Neural progenitor cell (in vitro differentiated cells): ENCODE measurements at regions not wholly inside any gene's neighbourhood (a gene's known extent, or its start where the extent isn't known, plus 50 kb on each side); places are given as distances from the start of the nearest gene placed in this dataset.

Experiments used
- DNase-seq: peaks from one replicate; pipeline ENCODE4 v3.0.0-alpha.2; 2016; ENCODE audit warnings: low spot score
- H2AFZ ChIP-seq: fragments of 200-600 bp; sonication (generic); replicated peaks from 2 replicates; pipeline ENCODE4 v1.6.1; 2016; ENCODE audit warnings: antibody characterized with exemption
- H3F3A ChIP-seq: fragments of 200-600 bp; sonication (generic); 2 replicates; pipeline ENCODE4 v1.6.1; 2016; ENCODE audit warnings: antibody characterized with exemption, low read depth
- H3K27ac ChIP-seq: fragments of 200-600 bp; sonication (generic); 2 replicates; pipeline ENCODE4 v1.5.1; 2016; ENCODE audit warnings: mild to moderate bottlenecking
- H3K27me3 ChIP-seq: fragments of 200-600 bp; sonication (generic); 2 replicates; pipeline ENCODE4 v1.6.1; 2016; ENCODE audit warnings: mild to moderate bottlenecking, moderate library complexity
- H3K36me3 ChIP-seq: fragments of 200-600 bp; sonication (generic); 2 replicates; pipeline ENCODE4 v1.5.1; 2016
- H3K4me1 ChIP-seq: fragments of 200-600 bp; sonication (generic); 2 replicates; pipeline ENCODE4 v1.6.1; 2016; ENCODE audit warnings: mixed run types
- H3K4me2 ChIP-seq: fragments of 200-600 bp; sonication (generic); 2 replicates; pipeline ENCODE4 v1.6.1; 2016
- H3K4me3 ChIP-seq: fragments of 200-600 bp; sonication (generic); 2 replicates; pipeline ENCODE4 v1.5.1; 2016
- H3K79me2 ChIP-seq: fragments of 200-600 bp; sonication (generic); 2 replicates; pipeline ENCODE4 v1.6.1; 2016; ENCODE audit warnings: low read depth
- H3K9ac ChIP-seq: fragments of 200-600 bp; sonication (generic); 2 replicates; pipeline ENCODE4 v1.6.1; 2016
- H3K9me3 ChIP-seq: fragments of 200-600 bp; sonication (generic); 2 replicates; pipeline ENCODE4 v1.5.1; 2016; ENCODE audit warnings: low read depth
- H4K20me1 ChIP-seq: fragments of 200-600 bp; sonication (generic); 2 replicates; pipeline ENCODE4 v1.6.1; 2016; ENCODE audit warnings: low read depth
- H3K27ac Mint-ChIP-seq: 3 replicates; pipeline ENCODE4 v1.8.0; 2021; ENCODE audit warnings: mixed read lengths
- H3K27me3 Mint-ChIP-seq: 2 replicates; pipeline ENCODE4 v1.8.0; 2022; ENCODE audit warnings: low read depth, mild to moderate bottlenecking, inconsistent platforms, moderate library complexity, mixed read lengths; ENCODE audit not compliant: insufficient read depth
- H3K36me3 Mint-ChIP-seq: 3 replicates; pipeline ENCODE4 v1.8.0; 2021; ENCODE audit warnings: mixed read lengths
- H3K4me1 Mint-ChIP-seq: 3 replicates; pipeline ENCODE4 v1.8.0; 2021; ENCODE audit warnings: mixed read lengths
- H3K4me3 Mint-ChIP-seq: 3 replicates; pipeline ENCODE4 v1.8.0; 2021; ENCODE audit warnings: mild to moderate bottlenecking, moderate library complexity, mixed read lengths
- H3K9me3 Mint-ChIP-seq: 3 replicates; pipeline ENCODE4 v1.8.0; 2020; ENCODE audit warnings: mixed read lengths
- CTCF ChIP-seq: fragments of 200-600 bp; sonication (generic); IDR thresholded peaks from 2 replicates; pipeline ENCODE4 v1.5.1; 2017; ENCODE audit warnings: antibody characterized with exemption, mild to moderate bottlenecking
- EZH2 ChIP-seq: fragments of 200-600 bp; sonication (generic); IDR thresholded peaks from 2 replicates; pipeline ENCODE4 v1.6.1; 2017; ENCODE audit warnings: antibody characterized with exemption, mild to moderate bottlenecking, moderate library complexity
- EZH2phosphoT487 ChIP-seq: fragments of 200-600 bp; sonication (generic); IDR thresholded peaks from 2 replicates; pipeline ENCODE4 v1.6.1; 2017; ENCODE audit warnings: antibody characterized with exemption

- no peaks in the 10 kb centered on the region for H4K20me1 ChIP-seq
- H2AFZ ChIP-seq: no peak overlapping the region
- no peaks in the 10 kb centered on the region for H3K27me3 ChIP-seq
- no peaks in the 10 kb centered on the region for H3K9me3 ChIP-seq
- Mint-ChIP-seq H3K9me3 (no peaks in the 10 kb centered on the region), H3K36me3 (no peaks in the 10 kb centered on the region), H3K27me3 (no peaks in the 10 kb centered on the region), H3K4me1 (peaks cover 10% of the 10 kb centered on the region), H3K4me3 (no peak overlapping the region), H3K27ac (no peak overlapping the region)
- H3K36me3 ChIP-seq: no peaks in the 10 kb centered on the region
- H3K4me3 ChIP-seq: no peak overlapping the region
- no peak overlapping the region for H3K9ac ChIP-seq
- H3K27ac ChIP-seq: no peak overlapping the region
- H3K4me1 ChIP-seq: no peaks in the 10 kb centered on the region
- H3F3A ChIP-seq: no peaks in the 10 kb centered on the region
- DNase-seq: no peak
- H3K4me2 ChIP-seq: no peak overlapping the region
- no peaks in the 10 kb centered on the region for H3K79me2 ChIP-seq
- TF ChIP-seq EZH2 (no peak), CTCF (no peak), EZH2phosphoT487 (no peak)
Observed at GRCh38 chr13:105587786-105588185, 947.7 kb downstream of the EFNB2 start.

GRCh38 chr13:105579821-105580710, 955.4 kb downstream of the EFNB2 start:
- H3K4me1 ChIP-seq: no peaks in the 10 kb centered on the region
- no peaks in the 10 kb centered on the region for H3K27me3 ChIP-seq
- no peaks in the 10 kb centered on the region for H3K36me3 Mint-ChIP-seq
- TF ChIP-seq CTCF (no peak), EZH2 (no peak)
- no peak overlapping the region for H3K27ac ChIP-seq
- DNase-seq: no peak
- no peaks in the 10 kb centered on the region for H3F3A ChIP-seq
- H3K4me3 Mint-ChIP-seq: no peak overlapping the region
- no peaks in the 10 kb centered on the region for H3K27me3 Mint-ChIP-seq
- H3K36me3 ChIP-seq: no peaks in the 10 kb centered on the region
- H3K9ac ChIP-seq: no peak overlapping the region
- H3K4me1 Mint-ChIP-seq: no peaks in the 10 kb centered on the region
- H2AFZ ChIP-seq: no peak overlapping the region
- no peaks in the 10 kb centered on the region for H4K20me1 ChIP-seq
- H3K4me2 ChIP-seq: no peak overlapping the region
- H3K27ac Mint-ChIP-seq: no peak overlapping the region
- no peaks in the 10 kb centered on the region for H3K79me2 ChIP-seq
- H3K4me3 ChIP-seq: no peak overlapping the region
- no peaks in the 10 kb centered on the region for H3K9me3 ChIP-seq
- H3K9me3 Mint-ChIP-seq: peaks cover 16% of the 10 kb centered on the region

DNA sequence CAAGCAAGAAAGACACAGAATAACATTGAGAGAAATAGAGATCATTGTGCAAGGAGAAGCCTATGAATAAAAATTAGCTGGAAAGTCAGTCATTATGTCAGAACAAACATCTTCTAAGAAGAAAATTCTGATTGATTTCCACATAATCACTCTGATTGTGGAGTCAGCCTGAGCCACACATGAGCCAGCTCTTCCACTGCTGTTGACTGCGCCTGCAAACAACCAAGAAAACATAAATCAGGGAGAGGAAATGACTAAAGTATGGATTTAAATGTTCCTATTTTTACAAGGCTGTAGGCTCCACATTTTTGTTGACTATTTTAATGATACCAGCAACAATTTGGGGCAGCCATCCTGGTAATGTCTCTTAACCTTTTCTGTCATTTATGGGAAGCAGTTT, 962.3 kb downstream of the EFNB2 start:
- Histone ChIP-seq H4K20me1 (no peaks in the 10 kb centered on the region), H2AFZ (no peak overlapping the region), H3K9ac (no peak overlapping the region), H3K79me2 (no peaks in the 10 kb centered on the region), H3K9me3 (no peaks in the 10 kb centered on the region), H3K27ac (no peak overlapping the region), H3K4me2 (no peak overlapping the region), H3K36me3 (no peaks in the 10 kb centered on the region), H3K4me3 (no peak overlapping the region), H3K27me3 (no peaks in the 10 kb centered on the region), H3K4me1 (no peaks in the 10 kb centered on the region), H3F3A (no peaks in the 10 kb centered on the region)
- H3K36me3 Mint-ChIP-seq: no peaks in the 10 kb centered on the region
- H3K4me1 Mint-ChIP-seq: no peaks in the 10 kb centered on the region
- no peak overlapping the region for H3K4me3 Mint-ChIP-seq
- H3K9me3 Mint-ChIP-seq: peaks cover 17% of the 10 kb centered on the region
- H3K27ac Mint-ChIP-seq: no peak overlapping the region
- no peak for DNase-seq
- TF ChIP-seq EZH2 (no peak), CTCF (no peak), EZH2phosphoT487 (no peak)
- H3K27me3 Mint-ChIP-seq: peaks cover 2% of the 10 kb centered on the region
